Lung (tissue), 11 donors: ENCODE measurements at regions not wholly inside any gene's neighbourhood (a gene's known extent, or its start where the extent isn't known, plus 50 kb on each side); places are given as distances from the start of the nearest gene placed in this dataset.

Experiments
- ATAC-seq: fragments of 200-7000 bp; cut with Tn5 transposase; one replicate; pipeline ENCODE4 v1.9.1; 2020; ENCODE audit warnings: moderate number of reproducible peaks; ENCODE audit not compliant: insufficient read depth, low FRiP score
- DNase-seq, 3 donors: peaks; one replicate each; pipeline ENCODE4 v3.0.0-alpha.2; 2013 to 2017
- H3K27ac ChIP-seq, 2 donors: one replicate each; pipeline ENCODE4 v1.5.1; 2013; ENCODE audit warnings: mild to moderate bottlenecking in 2 of 2, moderate library complexity in 2 of 2, control low read depth in 1 of 2, inconsistent platforms in 1 of 2, low read depth in 1 of 2, low read length in 1 of 2
- H3K27me3 ChIP-seq, 3 donors: one replicate each; pipeline ENCODE4 v1.5.1; 2013; ENCODE audit warnings: low read length in 2 of 3; ENCODE audit not compliant: control insufficient read depth in 3 of 3, insufficient read depth in 3 of 3
- H3K36me3 ChIP-seq, 4 donors: one replicate each; pipeline ENCODE4 v1.5.1; 2013; ENCODE audit warnings: low read length in 4 of 4, mild to moderate bottlenecking in 1 of 4, moderate library complexity in 1 of 4; ENCODE audit not compliant: control insufficient read depth in 4 of 4, insufficient read depth in 4 of 4
- H3K4me1 ChIP-seq, 5 donors: one replicate each; pipeline ENCODE4 v1.5.1; 2013; ENCODE audit warnings: low read length in 5 of 5, mild to moderate bottlenecking in 2 of 5, moderate library complexity in 1 of 5; ENCODE audit not compliant: control insufficient read depth in 5 of 5, insufficient read depth in 5 of 5
- H3K4me3 ChIP-seq: one replicate; pipeline ENCODE4 v1.5.1; 2013; ENCODE audit warnings: mild to moderate bottlenecking, control low read depth, moderate library complexity
- H3K9ac ChIP-seq, 2 donors: one replicate each; pipeline ENCODE4 v1.5.1; 2013; ENCODE audit warnings: low read length in 2 of 2, control low read depth in 1 of 2; ENCODE audit not compliant: insufficient read depth in 1 of 2
- H3K9me3 ChIP-seq, 4 donors: one replicate each; pipeline ENCODE4 v1.5.1; 2013; ENCODE audit warnings: low read length in 3 of 4, mild to moderate bottlenecking in 1 of 4, moderate library complexity in 1 of 4; ENCODE audit not compliant: control insufficient read depth in 4 of 4, insufficient read depth in 3 of 4
- WGBS, 2 donors: extraction: QIAGEN DNeasy Blood & Tissue Kit; methylation state at CpG; one replicate each; pipeline ENCODE4 v1.1.7; 2013; 5-methylcytosine and 5-hydroxymethylcytosine counted together
- TF ChIP-seq, protein P1 (sequence below): IDR thresholded peaks from 2 replicates; pipeline ENCODE4 v1.5.1; 2012; ENCODE audit warnings: mild to moderate bottlenecking; ENCODE audit errors: control extremely low read depth, extremely low read depth
- donor health status: control.
- donor health status: control.
- donor health status: Bipolar disorder and iron deficiency.
- donor health status: healthy.
- donor health status: DM: yes; HTN: yes; CAD: no.

- Histone ChIP-seq H3K9me3 (peaks cover 0 to 8% (median 3%) of the 10 kb centered on the region in 4 donors), H3K27ac (no peak overlapping the region), H3K27me3 (no peaks in the 10 kb centered on the region), H3K36me3 (no peaks in the 10 kb centered on the region), H3K4me3 (no peak overlapping the region), H3K4me1 (peaks cover 0 to 8% (median 0%) of the 10 kb centered on the region in 5 donors), H3K9ac (no peak overlapping the region)
- TF ChIP-seq, protein P1, sequence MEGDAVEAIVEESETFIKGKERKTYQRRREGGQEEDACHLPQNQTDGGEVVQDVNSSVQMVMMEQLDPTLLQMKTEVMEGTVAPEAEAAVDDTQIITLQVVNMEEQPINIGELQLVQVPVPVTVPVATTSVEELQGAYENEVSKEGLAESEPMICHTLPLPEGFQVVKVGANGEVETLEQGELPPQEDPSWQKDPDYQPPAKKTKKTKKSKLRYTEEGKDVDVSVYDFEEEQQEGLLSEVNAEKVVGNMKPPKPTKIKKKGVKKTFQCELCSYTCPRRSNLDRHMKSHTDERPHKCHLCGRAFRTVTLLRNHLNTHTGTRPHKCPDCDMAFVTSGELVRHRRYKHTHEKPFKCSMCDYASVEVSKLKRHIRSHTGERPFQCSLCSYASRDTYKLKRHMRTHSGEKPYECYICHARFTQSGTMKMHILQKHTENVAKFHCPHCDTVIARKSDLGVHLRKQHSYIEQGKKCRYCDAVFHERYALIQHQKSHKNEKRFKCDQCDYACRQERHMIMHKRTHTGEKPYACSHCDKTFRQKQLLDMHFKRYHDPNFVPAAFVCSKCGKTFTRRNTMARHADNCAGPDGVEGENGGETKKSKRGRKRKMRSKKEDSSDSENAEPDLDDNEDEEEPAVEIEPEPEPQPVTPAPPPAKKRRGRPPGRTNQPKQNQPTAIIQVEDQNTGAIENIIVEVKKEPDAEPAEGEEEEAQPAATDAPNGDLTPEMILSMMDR = no peak
- ATAC-seq (no peak), DNase-seq (no peak)
- 87% methylated on average over 8 of the region's 8 CpGs for WGBS, 2 donors
Measured at GRCh38 chr16:14350081-14350480, 279.0 kb downstream of the MRTFB start.

GRCh38 chr16:14347706-14348105, 276.6 kb downstream of the MRTFB start:
- DNase-seq = peak; percentile 74 to 87 (median 75)
- WGBS, 2 donors = 67 to 80% methylated on average over 12 of the region's 12 CpGs
- no peak overlapping the region for H3K4me3 ChIP-seq
- H3K27ac ChIP-seq = no peak overlapping the region
- H3K9me3 ChIP-seq = peaks cover 0 to 8% (median 3%) of the 10 kb centered on the region in 4 donors
- no peaks in the 10 kb centered on the region for H3K27me3 ChIP-seq
- no peaks in the 10 kb centered on the region for H3K36me3 ChIP-seq
- peaks cover 0 to 8% (median 0%) of the 10 kb centered on the region in 5 donors for H3K4me1 ChIP-seq
- no peak for ATAC-seq
- TF ChIP-seq, protein P1 = no peak
- H3K9ac ChIP-seq = no peak overlapping the region

GRCh38 chr16:14346278-14347142, 275.4 kb downstream of the MRTFB start:
- Histone ChIP-seq H3K4me3 (no peak overlapping the region), H3K36me3 (no peaks in the 10 kb centered on the region), H3K4me1 (peaks cover 0 to 8% (median 0%) of the 10 kb centered on the region in 5 donors), H3K9me3 (peaks cover 0 to 8% (median 3%) of the 10 kb centered on the region in 4 donors), H3K9ac (no peak overlapping the region), H3K27me3 (no peaks in the 10 kb centered on the region), H3K27ac (no peak overlapping the region)
- 83 to 94% methylated on average over 9 of the region's 9 CpGs for WGBS, 2 donors
- DNase-seq = no peak
- TF ChIP-seq, protein P1 = no peak
- no peak for ATAC-seq
